SU-DHL-6 (cell line): ENCODE measurements at regions not wholly inside any gene's neighbourhood (a gene's known extent, or its start where the extent isn't known, plus 50 kb on each side); places are given as distances from the start of the nearest gene placed in this dataset.

ENCODE experiments used
- H2AFZ ChIP-seq: fragments of 200-600 bp; sonication (generic); 2 replicates; pipeline ENCODE4 v1.6.1; 2014; ENCODE audit warnings: low read depth, mild to moderate bottlenecking, moderate library complexity, mixed read lengths, antibody characterized with exemption, low read length; ENCODE audit not compliant: severe bottlenecking
- H3F3A ChIP-seq: fragments of 200-600 bp; shearing (Covaris generic); 2 replicates; pipeline ENCODE4 v1.6.0; 2016; ENCODE audit warnings: antibody characterized with exemption, mild to moderate bottlenecking; ENCODE audit not compliant: insufficient read depth
- H3K27ac ChIP-seq: fragments of 200-600 bp; sonication (generic); 2 replicates; pipeline ENCODE4 v1.5.1; 2016; ENCODE audit warnings: low read depth, mild to moderate bottlenecking, low read length, moderate library complexity, mixed read lengths
- H3K27me3 ChIP-seq: fragments of 200-600 bp; sonication (generic), shearing (Covaris generic); 2 replicates; pipeline ENCODE4 v1.6.0; 2014; ENCODE audit warnings: mild to moderate bottlenecking, low read length
- H3K36me3 ChIP-seq: fragments of 200-600 bp; sonication (generic); 2 replicates; pipeline ENCODE4 v1.6.1; 2014; ENCODE audit warnings: mild to moderate bottlenecking, low read length, mixed read lengths
- H3K4me2 ChIP-seq: fragments of 300-600, 200-600 bp; shearing (Covaris generic), sonication (generic); 2 replicates; pipeline ENCODE4 v1.6.0; 2014; ENCODE audit warnings: low read length, low read depth, mild to moderate bottlenecking; ENCODE audit not compliant: poor library complexity, severe bottlenecking
- H3K4me3 ChIP-seq: fragments of 200-600 bp; sonication (generic); 2 replicates; pipeline ENCODE4 v1.5.1; 2014; ENCODE audit warnings: antibody characterized with exemption, low read length, mild to moderate bottlenecking, mixed read lengths; ENCODE audit not compliant: insufficient read depth, poor library complexity, severe bottlenecking
- H3K79me2 ChIP-seq: fragments of 200-600 bp; sonication (generic); 2 replicates; pipeline ENCODE4 v1.6.1; 2014; ENCODE audit warnings: mild to moderate bottlenecking, low read length, moderate library complexity; ENCODE audit not compliant: insufficient read depth
- H3K9ac ChIP-seq: fragments of 200-600 bp; sonication (generic); 2 replicates; pipeline ENCODE4 v1.7.0; 2014; ENCODE audit warnings: mild to moderate bottlenecking, low read length
- H3K9me2 ChIP-seq: fragments of 200-600 bp; sonication (generic); replicated peaks from 2 replicates; pipeline ENCODE4 v1.6.1; 2014; ENCODE audit warnings: low read length; ENCODE audit not compliant: insufficient read depth
- H3K9me3 ChIP-seq: fragments of 200-600 bp; sonication (generic); 2 replicates; pipeline ENCODE4 v1.6.1; 2014; ENCODE audit warnings: low read length, mixed read lengths; ENCODE audit not compliant: insufficient read depth
- H4K20me1 ChIP-seq: fragments of 200-600 bp; sonication (generic); 2 replicates; pipeline ENCODE4 v1.6.1; 2014; ENCODE audit warnings: low read depth, mild to moderate bottlenecking, antibody characterized with exemption, low read length, moderate library complexity, mixed read lengths
- CTCF ChIP-seq: fragments of 200-600 bp; sonication (generic); IDR thresholded peaks from one replicate; pipeline ENCODE4 v1.5.1; 2017; ENCODE audit warnings: antibody characterized with exemption, mild to moderate bottlenecking, low read length, moderate library complexity; ENCODE audit not compliant: insufficient read depth, poor library complexity, severe bottlenecking
- EZH2phosphoT487 ChIP-seq: fragments of 200-600 bp; sonication (generic), shearing (Covaris generic); conservative IDR thresholded peaks from 2 replicates; pipeline ENCODE4 v1.6.1; 2018; ENCODE audit warnings: mild to moderate bottlenecking, antibody characterized with exemption, low read length, moderate library complexity, mixed read lengths

DNA sequence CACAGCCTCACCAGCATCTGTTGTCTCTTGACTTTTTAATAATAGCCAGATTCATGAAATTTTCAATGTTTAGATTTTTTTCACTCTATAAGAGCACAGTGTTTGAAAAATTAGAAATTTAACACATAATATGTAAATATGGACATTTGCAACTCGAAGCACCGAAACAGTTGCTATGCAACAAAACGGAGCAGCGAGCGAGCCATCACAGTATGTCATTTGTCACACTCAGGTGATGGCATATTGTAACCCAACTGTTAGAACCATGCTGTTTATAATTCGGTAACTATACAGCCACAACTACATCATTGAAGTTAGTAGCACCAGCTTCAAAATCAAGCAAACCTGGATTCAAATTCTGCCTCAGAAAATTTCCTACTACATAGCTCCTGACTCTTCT is 410.8 kb downstream of the NPIPA8 start:
- H3K9me3 ChIP-seq: no peaks in the 10 kb centered on the region

GRCh38 chr16:17921357-17921978 is 415.1 kb downstream of the NPIPA8 start:
- Histone ChIP-seq H3K27me3 (no peaks in the 10 kb centered on the region), H3F3A (no peaks in the 10 kb centered on the region), H2AFZ (no peak overlapping the region), H3K9me2 (no peaks in the 10 kb centered on the region), H3K4me3 (no peak overlapping the region), H3K4me2 (no peak overlapping the region), H3K79me2 (no peaks in the 10 kb centered on the region), H3K9me3 (0 out of 2 replicates have a peak, but pooled peaks cover 8% of the 10 kb centered on the region), H3K27ac (no peak overlapping the region), H4K20me1 (no peaks in the 10 kb centered on the region), H3K9ac (no peak overlapping the region), H3K36me3 (no peaks in the 10 kb centered on the region)
- TF ChIP-seq EZH2phosphoT487 (no peak), CTCF (peak; percentile 55)

More for the DNA sequence above, 410.8 kb downstream of the NPIPA8 start:
- H3K36me3 ChIP-seq: no peaks in the 10 kb centered on the region
- no peak overlapping the region for H3K27ac ChIP-seq
- H3K27me3 ChIP-seq: no peaks in the 10 kb centered on the region
- H3F3A ChIP-seq: no peaks in the 10 kb centered on the region
- no peak overlapping the region for H3K4me2 ChIP-seq
- no peaks in the 10 kb centered on the region for H3K9me2 ChIP-seq
- H3K4me3 ChIP-seq: no peak overlapping the region
- no peak overlapping the region for H2AFZ ChIP-seq
- no peaks in the 10 kb centered on the region for H3K79me2 ChIP-seq
- no peak overlapping the region for H3K9ac ChIP-seq
- H4K20me1 ChIP-seq: no peaks in the 10 kb centered on the region
- no peak for TF ChIP-seq EZH2phosphoT487

GRCh38 chr16:17917316-17918019 is 419.1 kb downstream of the NPIPA8 start:
- H4K20me1 ChIP-seq: no peaks in the 10 kb centered on the region

More at GRCh38 chr16:17917316-17918019, 419.1 kb downstream of the NPIPA8 start:
- H3K9me2 ChIP-seq: no peaks in the 10 kb centered on the region
- TF ChIP-seq CTCF (no peak), EZH2phosphoT487 (no peak)
- H3K4me2 ChIP-seq: no peak overlapping the region
- no peak overlapping the region for H3K9ac ChIP-seq
- no peak overlapping the region for H3K4me3 ChIP-seq
- H3K79me2 ChIP-seq: no peaks in the 10 kb centered on the region
- H3K27me3 ChIP-seq: no peaks in the 10 kb centered on the region
- H3K36me3 ChIP-seq: no peaks in the 10 kb centered on the region
- H3F3A ChIP-seq: no peaks in the 10 kb centered on the region
- H3K9me3 ChIP-seq: 0 out of 2 replicates have a peak, but pooled peaks cover 8% of the 10 kb centered on the region
- H3K27ac ChIP-seq: no peak overlapping the region
- H2AFZ ChIP-seq: no peak overlapping the region
